ENCODE measurements at regions not wholly inside any gene's neighbourhood (a gene's known extent, or its start where the extent isn't known, plus 50 kb on each side); places are given as distances from the start of the nearest gene placed in this dataset.
"Not testable (repeated sequence)": the region's sequence is repeated elsewhere in the genome, so short reads cannot be mapped to it uniquely, and the experiment has no call there.

DNA sequence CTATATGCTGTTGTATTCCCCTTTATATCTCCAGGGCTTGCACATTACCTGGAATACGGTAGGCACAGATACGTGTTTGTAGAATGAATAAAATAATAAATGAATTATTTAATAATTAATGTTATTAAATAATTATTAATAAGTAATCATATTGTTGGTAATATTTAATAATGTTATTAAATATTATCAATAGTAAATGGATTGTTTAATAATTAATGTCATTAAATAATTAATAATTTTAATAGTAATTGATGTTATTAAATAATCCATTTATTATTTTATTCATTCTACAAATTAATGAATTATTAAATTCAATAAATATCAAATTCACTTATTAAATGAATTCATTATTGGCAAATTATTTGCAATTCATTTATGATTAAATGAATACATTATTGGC is 175.1 kb downstream of the MATN1 start:
- DNase-seq (ENCODE audit: low read depth), result no peak
- TF ChIP-seq, protein P1, sequence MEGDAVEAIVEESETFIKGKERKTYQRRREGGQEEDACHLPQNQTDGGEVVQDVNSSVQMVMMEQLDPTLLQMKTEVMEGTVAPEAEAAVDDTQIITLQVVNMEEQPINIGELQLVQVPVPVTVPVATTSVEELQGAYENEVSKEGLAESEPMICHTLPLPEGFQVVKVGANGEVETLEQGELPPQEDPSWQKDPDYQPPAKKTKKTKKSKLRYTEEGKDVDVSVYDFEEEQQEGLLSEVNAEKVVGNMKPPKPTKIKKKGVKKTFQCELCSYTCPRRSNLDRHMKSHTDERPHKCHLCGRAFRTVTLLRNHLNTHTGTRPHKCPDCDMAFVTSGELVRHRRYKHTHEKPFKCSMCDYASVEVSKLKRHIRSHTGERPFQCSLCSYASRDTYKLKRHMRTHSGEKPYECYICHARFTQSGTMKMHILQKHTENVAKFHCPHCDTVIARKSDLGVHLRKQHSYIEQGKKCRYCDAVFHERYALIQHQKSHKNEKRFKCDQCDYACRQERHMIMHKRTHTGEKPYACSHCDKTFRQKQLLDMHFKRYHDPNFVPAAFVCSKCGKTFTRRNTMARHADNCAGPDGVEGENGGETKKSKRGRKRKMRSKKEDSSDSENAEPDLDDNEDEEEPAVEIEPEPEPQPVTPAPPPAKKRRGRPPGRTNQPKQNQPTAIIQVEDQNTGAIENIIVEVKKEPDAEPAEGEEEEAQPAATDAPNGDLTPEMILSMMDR (IDR thresholded peaks at IDR 0.05; ENCODE audit: low read length, missing control alignments), result no peak
- no peak overlapping the region for H3K4me3 ChIP-seq (replicated peaks; ENCODE audit: low read depth, low read length)

DNA sequence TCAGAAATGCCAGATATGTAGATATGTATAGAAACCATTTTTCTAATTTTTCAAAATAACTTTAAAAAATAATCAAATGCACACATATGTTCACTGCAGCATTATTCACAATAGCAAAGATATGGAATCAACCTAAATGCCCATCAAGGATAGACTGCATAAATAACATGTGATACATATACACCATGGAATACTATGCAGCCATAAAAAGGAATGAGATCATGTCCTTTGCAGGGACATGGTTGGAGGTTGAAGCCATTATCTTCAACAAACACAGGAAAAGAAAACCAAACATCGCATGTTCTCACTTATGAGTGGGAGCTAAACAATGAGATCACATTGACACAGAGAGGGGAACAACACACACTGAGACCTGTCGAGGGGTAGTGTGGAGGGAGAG is 176.1 kb downstream of the MATN1 start:
- not testable (repeated sequence) for DNase-seq (ENCODE audit: low read depth); H3K4me3 ChIP-seq (replicated peaks; ENCODE audit: low read depth, low read length)

DNA sequence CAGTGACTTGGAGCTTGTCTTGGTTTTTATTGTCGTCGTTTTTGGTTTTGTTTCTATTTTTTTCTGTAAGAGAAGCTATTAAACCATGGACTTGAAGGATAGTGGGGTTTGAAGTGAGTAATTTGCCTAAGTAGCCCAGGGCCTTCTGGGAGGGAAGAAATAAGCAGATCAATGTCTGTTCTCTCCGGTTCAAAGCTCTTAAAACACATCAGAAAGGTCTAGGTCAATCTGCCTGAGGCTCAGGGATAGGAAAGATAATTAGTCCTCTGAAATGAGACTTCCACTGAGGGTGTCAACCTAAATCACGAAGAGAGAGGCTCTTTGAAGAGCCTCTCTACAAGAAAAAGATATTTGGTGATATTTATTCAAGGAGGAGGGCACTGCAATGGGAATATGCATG is 178.0 kb downstream of the MATN1 start:
- DNase-seq (ENCODE audit: low read depth), result no peak

DNA sequence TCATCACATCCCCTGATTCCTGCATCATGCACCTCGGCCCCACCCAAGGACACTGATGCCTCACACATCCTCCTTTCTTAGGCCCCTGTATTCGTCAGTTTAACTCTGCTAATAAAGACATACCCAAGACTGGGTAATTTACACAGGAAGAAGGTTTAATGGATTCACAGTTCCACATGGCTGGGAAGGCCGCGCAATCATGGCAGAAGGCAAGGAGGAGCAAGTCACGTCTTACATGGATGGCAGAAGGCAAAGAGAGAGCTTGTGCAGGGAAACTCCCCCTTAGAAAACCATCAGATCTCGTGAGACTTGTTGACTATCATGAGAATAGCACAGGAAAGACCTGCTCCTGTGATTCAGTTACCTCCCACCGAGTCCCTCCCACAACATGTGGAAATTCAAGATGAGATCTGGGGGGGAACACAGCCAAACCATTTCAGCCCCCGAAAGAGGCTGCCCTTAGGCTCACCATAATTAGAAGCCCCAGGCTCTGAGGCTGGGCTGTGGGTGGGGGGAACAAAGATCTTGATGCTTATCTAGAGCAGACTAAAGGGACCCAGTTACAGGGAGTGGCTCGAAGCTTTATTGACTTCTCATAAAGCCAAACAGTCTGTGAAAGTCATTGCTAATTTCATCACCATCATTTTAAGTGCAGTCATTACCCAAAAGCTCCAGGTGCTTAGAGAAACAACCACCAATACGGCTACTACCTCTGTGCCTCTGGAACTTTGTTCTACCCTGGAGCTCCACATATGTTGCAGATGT is 181.5 kb downstream of the MATN1 start:
- no peak overlapping the region for H3K4me3 ChIP-seq (replicated peaks; ENCODE audit: low read depth, low read length)
- TF ChIP-seq, protein P1 (IDR thresholded peaks at IDR 0.05; ENCODE audit: low read length, missing control alignments), result no peak
- DNase-seq (ENCODE audit: low read depth), result no peak

More for the DNA sequence above, 178.0 kb downstream of the MATN1 start:
- no peak overlapping the region for H3K4me3 ChIP-seq (replicated peaks; ENCODE audit: low read depth, low read length)
- TF ChIP-seq, protein P1 (IDR thresholded peaks at IDR 0.05; ENCODE audit: low read length, missing control alignments), result no peak

DNA sequence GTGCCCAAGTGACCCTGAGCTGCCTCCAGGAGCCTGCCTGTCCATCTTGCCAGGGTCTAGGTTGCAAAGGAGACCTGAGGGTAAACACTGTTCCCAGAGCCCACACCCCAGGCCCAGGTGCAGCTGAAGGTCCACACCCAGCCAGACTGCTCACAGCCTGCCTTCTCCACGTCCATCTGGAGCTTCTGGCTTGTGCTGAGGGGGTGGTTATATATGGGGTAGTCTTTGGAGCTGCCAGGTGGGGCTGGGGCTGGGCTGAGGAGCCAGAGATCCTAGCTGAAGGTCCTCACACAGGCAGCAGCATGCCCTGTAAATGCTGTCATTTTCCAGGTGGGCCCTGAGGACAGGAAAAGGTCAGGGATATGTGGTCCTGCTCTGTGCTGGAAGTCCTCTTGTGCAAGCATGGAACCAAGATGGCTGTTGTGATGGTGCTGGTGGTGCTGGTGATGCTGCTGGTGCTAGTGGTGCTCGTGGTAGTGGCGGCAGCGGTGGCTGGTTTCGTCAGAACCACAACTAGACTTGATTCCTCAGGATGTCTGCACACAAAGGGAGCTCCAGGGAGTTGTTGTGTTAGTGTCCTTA is 182.7 kb downstream of the MATN1 start:
- DNase-seq (ENCODE audit: low read depth), result no peak

DNA sequence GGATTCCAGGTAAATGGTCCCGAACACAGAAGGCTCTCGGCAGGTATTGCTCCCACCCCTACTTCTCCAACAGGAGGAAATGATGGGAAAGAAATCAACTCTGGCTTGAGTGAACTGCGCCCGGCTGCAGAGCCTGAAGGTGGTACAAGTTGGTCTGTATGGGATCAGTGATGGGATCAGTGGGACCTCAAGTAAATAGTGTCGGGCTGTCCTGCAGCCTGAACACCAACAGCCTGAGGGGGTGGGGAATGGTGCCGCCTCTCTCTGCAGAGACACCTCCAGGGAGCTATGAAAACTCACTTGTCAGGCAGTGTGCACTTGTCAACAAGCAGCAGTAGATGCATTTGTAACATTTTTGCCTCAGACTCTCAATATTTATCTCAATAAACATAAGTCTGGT is 183.5 kb downstream of the MATN1 start:
- TF ChIP-seq, protein P1 (IDR thresholded peaks at IDR 0.05; ENCODE audit: low read length, missing control alignments), result no peak
- no peak for DNase-seq (ENCODE audit: low read depth)
- no peak overlapping the region for H3K4me3 ChIP-seq (replicated peaks; ENCODE audit: low read depth, low read length)

More for the DNA sequence above, 182.7 kb downstream of the MATN1 start:
- TF ChIP-seq, protein P1 (IDR thresholded peaks at IDR 0.05; ENCODE audit: low read length, missing control alignments), result no peak
- no peak overlapping the region for H3K4me3 ChIP-seq (replicated peaks; ENCODE audit: low read depth, low read length)

DNA sequence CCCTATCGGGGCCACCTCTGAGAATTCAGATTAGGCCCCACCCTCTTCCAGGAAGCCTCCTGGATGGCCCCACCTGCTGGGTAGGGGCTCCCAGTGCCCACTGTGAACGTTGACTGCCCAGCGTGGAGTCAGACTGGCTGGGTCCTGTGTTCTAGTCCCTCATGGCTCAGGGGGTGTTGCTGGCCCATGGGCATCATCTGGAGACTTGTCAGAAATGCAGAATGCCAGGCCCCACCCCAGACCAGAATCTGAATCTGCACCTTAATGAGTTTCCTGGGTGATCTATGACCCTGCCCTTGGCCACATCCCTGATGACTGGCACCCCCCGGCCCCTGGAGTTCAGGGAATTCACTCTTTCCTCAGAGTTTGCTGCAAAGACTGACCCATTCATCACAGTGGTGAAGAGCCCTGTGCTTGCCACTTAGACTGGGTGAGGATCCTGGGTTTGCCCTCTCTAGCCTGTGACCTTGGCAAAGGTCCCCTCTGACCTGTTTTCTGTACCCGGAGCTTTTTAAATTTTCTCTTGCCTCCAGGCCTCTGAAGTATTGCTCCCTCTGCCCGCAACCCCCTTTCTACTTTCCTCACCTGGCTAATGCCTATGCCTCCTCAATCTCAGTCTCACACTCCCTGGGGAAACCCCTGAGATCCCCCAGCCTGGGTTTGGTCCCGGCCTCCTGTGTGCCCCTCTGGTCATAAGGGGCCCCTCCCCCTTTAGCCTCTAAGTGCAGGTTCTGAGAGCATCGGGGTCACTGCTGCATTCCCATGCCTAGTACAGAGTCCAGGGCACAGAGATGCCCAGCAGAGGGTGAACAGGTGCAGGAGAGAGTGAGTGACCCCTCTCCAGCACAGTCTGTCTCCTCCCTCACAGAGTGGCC is 184.2 kb downstream of the MATN1 start:
- TF ChIP-seq, protein P1 (IDR thresholded peaks at IDR 0.05; ENCODE audit: low read length, missing control alignments), result no peak
- DNase-seq (ENCODE audit: low read depth), result no peak
- H3K4me3 ChIP-seq (replicated peaks; ENCODE audit: low read depth, low read length), result no peak overlapping the region

Measured in fibroblast of pulmonary artery (primary cell).